ENCODE measurements at regions not wholly inside any gene's neighbourhood (a gene's known extent, or its start where the extent isn't known, plus 50 kb on each side); places are given as distances from the start of the nearest gene placed in this dataset.

DNA sequence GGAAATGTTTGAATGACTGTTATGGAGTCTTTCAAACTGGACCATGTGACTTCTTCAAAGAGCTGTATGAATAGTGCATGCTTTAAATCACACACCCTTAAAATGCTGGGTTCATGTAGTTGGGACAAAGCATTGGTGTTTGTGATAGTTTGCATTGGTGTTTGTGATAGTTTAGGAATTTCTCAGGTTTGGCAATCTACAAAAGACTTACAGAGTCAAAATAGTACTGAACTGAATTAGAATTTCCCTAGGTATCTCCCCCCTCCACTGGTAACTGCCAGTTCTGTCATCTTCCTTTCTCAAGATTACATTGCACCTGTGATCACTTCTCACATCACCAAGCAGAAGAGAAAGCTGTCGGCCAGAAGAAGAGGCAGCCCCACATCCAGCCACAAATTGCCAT, 261.1 kb downstream of the GATA3 start:
- no peak overlapping the region for H2AK9ac ChIP-seq (replicated peaks; ENCODE audit: low read depth, low read length, poor library complexity)
- H4K8ac ChIP-seq (ENCODE audit: low read depth in 2 of 2, low read length in 2 of 2), result no peak overlapping the region
- no peak overlapping the region for H2BK5ac ChIP-seq (ENCODE audit: low read depth, low read length, poor library complexity, severe bottlenecking)
- no peaks in the 10 kb centered on the region for H3K4me1 ChIP-seq (ENCODE audit: control insufficient read depth, insufficient read depth, low read length)
- H3K18ac ChIP-seq (ENCODE audit: low read depth, low read length), result no peak overlapping the region
- dilution Hi-C loops (cut with HindIII; ENCODE audit: low sequenced_read_pairs, unreplicated experiment) (no loop called here), in situ Hi-C loops (cut with MboI; ENCODE audit: low sequenced_read_pairs) (no loop called here), intact Hi-C loops (cut with micrococcal nuclease) (no loop called here)
- DNase-seq, result no peak
- no peak overlapping the region for H4K91ac ChIP-seq (ENCODE audit: insufficient read depth, low read depth, low read length)
- no peaks in the 10 kb centered on the region for H3K79me1 ChIP-seq (ENCODE audit: low read depth in 1 of 2, low read length in 2 of 2)
- no peak overlapping the region for H2BK20ac ChIP-seq (ENCODE audit: low read depth, low read length)
- no peak overlapping the region for H3K23ac ChIP-seq (ENCODE audit: low read depth, low read length)
- H4K5ac ChIP-seq (ENCODE audit: low read depth, low read length), result no peak overlapping the region
- TF ChIP-seq POLR2A (IDR thresholded peaks at IDR 0.05; ENCODE audit: low read depth, low read length) (no peak), RFX5 (IDR thresholded peaks at IDR 0.05; ENCODE audit: low read depth, low read length) (no peak), SMC3 (IDR thresholded peaks at IDR 0.05; ENCODE audit: low read depth, low read length) (no peak), CHD1 (IDR thresholded peaks at IDR 0.05; ENCODE audit: low read depth, low read length) (no peak), BHLHE40 (IDR thresholded peaks at IDR 0.05; ENCODE audit: low read depth, low read length) (no peak), RAD21 (IDR thresholded peaks at IDR 0.05; ENCODE audit: low read length) (no peak), NFE2L2 (IDR thresholded peaks at IDR 0.05; ENCODE audit: low read depth, low read length) (no peak), MAZ (IDR thresholded peaks at IDR 0.05; ENCODE audit: borderline replicate concordance, low read depth, low read length) (no peak), CEBPB (IDR thresholded peaks at IDR 0.05; ENCODE audit: low read depth, low read length) (no peak), MAFK (IDR thresholded peaks at IDR 0.05; ENCODE audit: low read depth, low read length) (no peak), RCOR1 (IDR thresholded peaks at IDR 0.05; ENCODE audit: insufficient replicate concordance, low read length) (no peak), MXI1 (IDR thresholded peaks at IDR 0.05; ENCODE audit: borderline replicate concordance, low read depth, low read length) (no peak), FOS (IDR thresholded peaks at IDR 0.05; ENCODE audit: low read depth, low read length) (no peak)
- TF ChIP-seq, protein P1, sequence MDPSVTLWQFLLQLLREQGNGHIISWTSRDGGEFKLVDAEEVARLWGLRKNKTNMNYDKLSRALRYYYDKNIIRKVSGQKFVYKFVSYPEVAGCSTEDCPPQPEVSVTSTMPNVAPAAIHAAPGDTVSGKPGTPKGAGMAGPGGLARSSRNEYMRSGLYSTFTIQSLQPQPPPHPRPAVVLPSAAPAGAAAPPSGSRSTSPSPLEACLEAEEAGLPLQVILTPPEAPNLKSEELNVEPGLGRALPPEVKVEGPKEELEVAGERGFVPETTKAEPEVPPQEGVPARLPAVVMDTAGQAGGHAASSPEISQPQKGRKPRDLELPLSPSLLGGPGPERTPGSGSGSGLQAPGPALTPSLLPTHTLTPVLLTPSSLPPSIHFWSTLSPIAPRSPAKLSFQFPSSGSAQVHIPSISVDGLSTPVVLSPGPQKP (IDR thresholded peaks at IDR 0.05; ENCODE audit: borderline replicate concordance, low read depth, low read length), result no peak
- TF ChIP-seq, protein P2, sequence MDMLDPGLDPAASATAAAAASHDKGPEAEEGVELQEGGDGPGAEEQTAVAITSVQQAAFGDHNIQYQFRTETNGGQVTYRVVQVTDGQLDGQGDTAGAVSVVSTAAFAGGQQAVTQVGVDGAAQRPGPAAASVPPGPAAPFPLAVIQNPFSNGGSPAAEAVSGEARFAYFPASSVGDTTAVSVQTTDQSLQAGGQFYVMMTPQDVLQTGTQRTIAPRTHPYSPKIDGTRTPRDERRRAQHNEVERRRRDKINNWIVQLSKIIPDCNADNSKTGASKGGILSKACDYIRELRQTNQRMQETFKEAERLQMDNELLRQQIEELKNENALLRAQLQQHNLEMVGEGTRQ (IDR thresholded peaks at IDR 0.05; ENCODE audit: low read depth, low read length), result no peak
- TF ChIP-seq, protein P3, sequence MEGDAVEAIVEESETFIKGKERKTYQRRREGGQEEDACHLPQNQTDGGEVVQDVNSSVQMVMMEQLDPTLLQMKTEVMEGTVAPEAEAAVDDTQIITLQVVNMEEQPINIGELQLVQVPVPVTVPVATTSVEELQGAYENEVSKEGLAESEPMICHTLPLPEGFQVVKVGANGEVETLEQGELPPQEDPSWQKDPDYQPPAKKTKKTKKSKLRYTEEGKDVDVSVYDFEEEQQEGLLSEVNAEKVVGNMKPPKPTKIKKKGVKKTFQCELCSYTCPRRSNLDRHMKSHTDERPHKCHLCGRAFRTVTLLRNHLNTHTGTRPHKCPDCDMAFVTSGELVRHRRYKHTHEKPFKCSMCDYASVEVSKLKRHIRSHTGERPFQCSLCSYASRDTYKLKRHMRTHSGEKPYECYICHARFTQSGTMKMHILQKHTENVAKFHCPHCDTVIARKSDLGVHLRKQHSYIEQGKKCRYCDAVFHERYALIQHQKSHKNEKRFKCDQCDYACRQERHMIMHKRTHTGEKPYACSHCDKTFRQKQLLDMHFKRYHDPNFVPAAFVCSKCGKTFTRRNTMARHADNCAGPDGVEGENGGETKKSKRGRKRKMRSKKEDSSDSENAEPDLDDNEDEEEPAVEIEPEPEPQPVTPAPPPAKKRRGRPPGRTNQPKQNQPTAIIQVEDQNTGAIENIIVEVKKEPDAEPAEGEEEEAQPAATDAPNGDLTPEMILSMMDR (conservative IDR thresholded peaks at IDR 0.05; ENCODE audit: low read depth, low read length), result no peak
- WGBS, 2 experiments (ENCODE audit: extremely low coverage in 2 of 2, insufficient read length in 1 of 2), result no CpG with 5 or more reads among the region's 1 CpG
- H3K9me3 ChIP-seq (ENCODE audit: control insufficient read depth, insufficient read depth, low read length), result peaks cover 7% of the 10 kb centered on the region
- ChIA-PET CTCF (no interaction called here), POLR2A (ENCODE audit: unreplicated experiment) (no interaction called here)
- H3K27me3 ChIP-seq (ENCODE audit: control insufficient read depth, insufficient read depth, low read length), result no peaks in the 10 kb centered on the region
- H3K4ac ChIP-seq (ENCODE audit: low read depth, low read length), result no peak overlapping the region
- H2BK15ac ChIP-seq (ENCODE audit: low read depth, low read length), result no peak overlapping the region
- H3K9ac ChIP-seq (ENCODE audit: low read depth, low read length), result no peak overlapping the region
- H3K14ac ChIP-seq (replicated peaks; ENCODE audit: low read depth, low read length), result no peak overlapping the region
- no peak for ATAC-seq (ENCODE audit: low read depth)
- H2AK5ac ChIP-seq (ENCODE audit: low read depth, low read length), result no peak overlapping the region
- no peak overlapping the region for H3K4me2 ChIP-seq (ENCODE audit: low read depth, low read length)
- H4K20me1 ChIP-seq (ENCODE audit: insufficient read depth, low read length), result no peaks in the 10 kb centered on the region
- no peak overlapping the region for H3K27ac ChIP-seq (ENCODE audit: insufficient read depth, low read length)
- no peaks in the 10 kb centered on the region for H3K36me3 ChIP-seq (ENCODE audit: control insufficient read depth, insufficient read depth, low read length)
- no peak overlapping the region for H2BK120ac ChIP-seq (ENCODE audit: low read depth, low read length)
- H3K56ac ChIP-seq (ENCODE audit: extremely low read depth, insufficient read depth, low read length), result no peak overlapping the region
- no peak overlapping the region for H2AFZ ChIP-seq (replicated peaks; ENCODE audit: low read length, poor library complexity)
- H3K9me1 ChIP-seq (ENCODE audit: insufficient read depth, low read length), result no peaks in the 10 kb centered on the region
- no peak overlapping the region for H3K4me3 ChIP-seq (ENCODE audit: insufficient read depth, low read depth, low read length)
- BruUV-seq (replicated peaks), result no TSS peak

Data from IMR-90 (cell line).